Loucy (cell line): ENCODE measurements at regions not wholly inside any gene's neighbourhood (a gene's known extent, or its start where the extent isn't known, plus 50 kb on each side); places are given as distances from the start of the nearest gene placed in this dataset.

Experiments
- H2AFZ ChIP-seq: fragments of 200-600 bp; sonication (generic); 2 replicates; pipeline ENCODE4 v1.6.0; 2016; ENCODE audit warnings: antibody characterized with exemption, mild to moderate bottlenecking, low read length, moderate library complexity
- H3F3A ChIP-seq: fragments of 200-600 bp; 2 replicates; pipeline ENCODE4 v1.6.0; 2016; ENCODE audit warnings: antibody characterized with exemption, low read depth, mild to moderate bottlenecking
- H3K27me3 ChIP-seq: fragments of 200-600 bp; sonication (generic); 2 replicates; pipeline ENCODE4 v1.6.1; 2014; ENCODE audit warnings: low read length, mild to moderate bottlenecking; ENCODE audit not compliant: insufficient read depth, poor library complexity, severe bottlenecking
- H3K36me3 ChIP-seq: fragments of 200-600 bp; sonication (generic); 2 replicates; pipeline ENCODE4 v1.6.1; 2016; ENCODE audit warnings: low read length; ENCODE audit not compliant: insufficient read depth
- H3K4me1 ChIP-seq: fragments of 200-600 bp; sonication (generic); 2 replicates; pipeline ENCODE4 v1.5.1; 2014; ENCODE audit warnings: low read length, mild to moderate bottlenecking; ENCODE audit not compliant: insufficient read depth, poor library complexity, severe bottlenecking
- H3K4me2 ChIP-seq: fragments of 200-600 bp; sonication (generic); 2 replicates; pipeline ENCODE4 v1.6.0; 2014; ENCODE audit warnings: antibody characterized with exemption, low read length, low read depth, mild to moderate bottlenecking; ENCODE audit not compliant: poor library complexity, severe bottlenecking
- H3K4me3 ChIP-seq: fragments of 200-600 bp; sonication (generic); 2 replicates; pipeline ENCODE4 v1.5.1; 2014; ENCODE audit warnings: low read length, mild to moderate bottlenecking, mixed read lengths; ENCODE audit not compliant: poor library complexity, severe bottlenecking
- H3K79me2 ChIP-seq: fragments of 200-600 bp; sonication (generic); 2 replicates; pipeline ENCODE4 v1.6.1; 2014; ENCODE audit warnings: low read length; ENCODE audit not compliant: insufficient read depth
- H3K9ac ChIP-seq: fragments of 200-600 bp; sonication (generic); 2 replicates; pipeline ENCODE4 v1.6.0; 2014; ENCODE audit warnings: mild to moderate bottlenecking, low read depth, low read length, moderate library complexity; ENCODE audit not compliant: poor library complexity, severe bottlenecking
- H3K9me2 ChIP-seq: fragments of 200-600 bp; sonication (generic); replicated peaks from 2 replicates; pipeline ENCODE4 v1.6.1; 2016; ENCODE audit warnings: low read depth, low read length, mixed read lengths
- H3K9me3 ChIP-seq: fragments of 200-600 bp; sonication (generic); 2 replicates; pipeline ENCODE4 v1.6.1; 2014; ENCODE audit warnings: mild to moderate bottlenecking, antibody characterized with exemption, low read length, low read depth; ENCODE audit not compliant: insufficient read depth
- H4K20me1 ChIP-seq: fragments of 200-600 bp; sonication (generic); 2 replicates; pipeline ENCODE4 v1.6.0; 2014; ENCODE audit warnings: antibody characterized with exemption, low read length, mild to moderate bottlenecking; ENCODE audit not compliant: insufficient read depth, poor library complexity, severe bottlenecking
- CTCF ChIP-seq: fragments of 200-600 bp; sonication (generic); conservative IDR thresholded peaks from 2 replicates; pipeline ENCODE4 v1.5.1; 2014; ENCODE audit warnings: mild to moderate bottlenecking, antibody characterized with exemption, low read length
- EZH2phosphoT487 ChIP-seq: fragments of 200-600 bp; IDR thresholded peaks from 2 replicates; pipeline ENCODE4 v1.6.1; 2018; ENCODE audit warnings: antibody characterized with exemption, mild to moderate bottlenecking, moderate library complexity, borderline replicate concordance

GRCh38 chr5:3778945-3779344, 183.3 kb downstream of the IRX1 start:
- TF ChIP-seq CTCF = no peak
- no peak for TF ChIP-seq EZH2phosphoT487
- no peaks in the 10 kb centered on the region for H3K27me3 ChIP-seq
- no peaks in the 10 kb centered on the region for H3K9me2 ChIP-seq
- H3K4me3 ChIP-seq = no peak overlapping the region
- no peaks in the 10 kb centered on the region for H4K20me1 ChIP-seq
- no peak overlapping the region for H3K9ac ChIP-seq
- H3K79me2 ChIP-seq = no peaks in the 10 kb centered on the region
- H3K4me1 ChIP-seq = no peaks in the 10 kb centered on the region
- H3K36me3 ChIP-seq = no peaks in the 10 kb centered on the region
- H3F3A ChIP-seq = no peaks in the 10 kb centered on the region
- H3K4me2 ChIP-seq = no peak overlapping the region
- H3K9me3 ChIP-seq = no peaks in the 10 kb centered on the region
- H2AFZ ChIP-seq = no peak overlapping the region

- Histone ChIP-seq H3K27me3 (no peaks in the 10 kb centered on the region), H3K36me3 (no peaks in the 10 kb centered on the region), H3K9me2 (no peaks in the 10 kb centered on the region), H2AFZ (no peak overlapping the region), H3K9me3 (no peaks in the 10 kb centered on the region), H4K20me1 (no peaks in the 10 kb centered on the region), H3F3A (no peaks in the 10 kb centered on the region), H3K4me3 (no peak overlapping the region), H3K4me1 (no peaks in the 10 kb centered on the region), H3K79me2 (no peaks in the 10 kb centered on the region), H3K4me2 (no peak overlapping the region), H3K9ac (no peak overlapping the region)
- TF ChIP-seq EZH2phosphoT487 (no peak), CTCF (no peak)
Observed at GRCh38 chr5:3780278-3780677, 184.6 kb downstream of the IRX1 start.

- H3K36me3 ChIP-seq = no peaks in the 10 kb centered on the region
- no peak overlapping the region for H3K4me3 ChIP-seq
- no peak overlapping the region for H3K4me2 ChIP-seq
- no peaks in the 10 kb centered on the region for H3K9me3 ChIP-seq
- H3K79me2 ChIP-seq = no peaks in the 10 kb centered on the region
- H3F3A ChIP-seq = no peaks in the 10 kb centered on the region
- H3K9ac ChIP-seq = no peak overlapping the region
- no peak for TF ChIP-seq EZH2phosphoT487
- TF ChIP-seq CTCF = no peak
- no peaks in the 10 kb centered on the region for H3K27me3 ChIP-seq
- no peak overlapping the region for H2AFZ ChIP-seq
- H3K4me1 ChIP-seq = no peaks in the 10 kb centered on the region
- no peaks in the 10 kb centered on the region for H4K20me1 ChIP-seq
- H3K9me2 ChIP-seq = no peaks in the 10 kb centered on the region
Observed at GRCh38 chr5:3780907-3781306, 185.3 kb downstream of the IRX1 start.
